ENCODE measurements at regions not wholly inside any gene's neighbourhood (a gene's known extent, or its start where the extent isn't known, plus 50 kb on each side); places are given as distances from the start of the nearest gene placed in this dataset.

DNA sequence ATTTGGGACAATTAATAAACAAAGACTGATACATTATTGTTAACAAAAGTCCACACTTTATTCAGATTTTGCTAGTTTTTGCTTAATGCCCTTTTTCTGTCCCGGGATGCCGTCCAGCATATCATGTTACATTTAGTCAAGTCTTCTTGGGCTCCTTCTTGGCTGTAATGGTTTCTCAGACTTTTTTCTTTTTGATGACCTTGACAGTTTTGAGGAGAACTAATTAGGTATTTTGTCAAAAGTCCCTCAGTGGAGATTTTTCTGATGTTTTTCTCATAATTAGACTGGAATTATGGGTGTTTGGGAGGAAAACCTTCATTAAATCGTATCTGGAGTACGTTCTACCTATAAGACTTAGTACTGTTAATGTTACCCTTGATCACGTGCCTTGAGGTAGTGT, 177.2 kb downstream of the MCHR2 start:
- Mint-ChIP-seq H3K4me3 (no peak overlapping the region), H3K4me1 (peaks cover 13% of the 10 kb centered on the region), H3K27me3 (ENCODE audit: low read depth) (peaks cover 74% of the 10 kb centered on the region), H3K9me3 (no peaks in the 10 kb centered on the region), H3K36me3 (no peaks in the 10 kb centered on the region), H3K27ac (no peak overlapping the region)
- DNase-seq (ENCODE audit: low spot score) (no peak), ATAC-seq (no peak)
- no peak for TF ChIP-seq SMAD3 (CRISPR knock-in tag; IDR thresholded peaks at IDR 0.05; ENCODE audit: borderline replicate concordance)
- no peak for TF ChIP-seq SP1 (CRISPR knock-in tag; conservative IDR thresholded peaks at IDR 0.05)
- no peak for TF ChIP-seq IRF2 (CRISPR knock-in tag; IDR thresholded peaks at IDR 0.05; ENCODE audit: borderline replicate concordance, low read depth)
- ChIA-PET CTCF (no interaction called here), POLR2A (no interaction called here)

DNA sequence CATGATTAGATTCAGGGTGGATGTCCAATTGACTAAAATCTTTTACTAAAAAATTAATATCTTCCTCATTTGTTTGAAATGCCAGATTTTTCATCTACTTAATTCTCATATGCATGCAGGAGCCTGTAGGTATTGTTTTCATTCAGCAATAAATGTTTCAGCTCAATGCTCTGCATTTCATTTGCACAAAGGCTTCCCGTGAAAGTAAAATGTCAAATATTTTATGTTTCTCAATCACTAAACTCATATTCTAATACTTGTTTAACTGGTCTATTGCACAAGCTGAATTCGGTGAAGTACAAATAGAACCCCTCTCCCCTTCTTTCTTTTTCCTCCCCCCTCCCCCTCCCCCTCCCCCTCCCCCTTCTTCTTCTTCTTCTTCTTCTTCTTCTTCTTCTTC, 175.9 kb downstream of the MCHR2 start:
- Mint-ChIP-seq H3K4me1 (peaks cover 11% of the 10 kb centered on the region), H3K9me3 (no peaks in the 10 kb centered on the region), H3K27ac (no peak overlapping the region), H3K4me3 (no peak overlapping the region), H3K27me3 (ENCODE audit: low read depth) (peaks cover 64% of the 10 kb centered on the region), H3K36me3 (no peaks in the 10 kb centered on the region)
- no peak for DNase-seq (ENCODE audit: low spot score)
- no peak for ATAC-seq
- CTCF ChIA-PET, result no interaction called here
- POLR2A ChIA-PET, result no interaction called here
- no peak for TF ChIP-seq JUN (CRISPR knock-in tag; IDR thresholded peaks at IDR 0.05)
- TF ChIP-seq, protein P1, sequence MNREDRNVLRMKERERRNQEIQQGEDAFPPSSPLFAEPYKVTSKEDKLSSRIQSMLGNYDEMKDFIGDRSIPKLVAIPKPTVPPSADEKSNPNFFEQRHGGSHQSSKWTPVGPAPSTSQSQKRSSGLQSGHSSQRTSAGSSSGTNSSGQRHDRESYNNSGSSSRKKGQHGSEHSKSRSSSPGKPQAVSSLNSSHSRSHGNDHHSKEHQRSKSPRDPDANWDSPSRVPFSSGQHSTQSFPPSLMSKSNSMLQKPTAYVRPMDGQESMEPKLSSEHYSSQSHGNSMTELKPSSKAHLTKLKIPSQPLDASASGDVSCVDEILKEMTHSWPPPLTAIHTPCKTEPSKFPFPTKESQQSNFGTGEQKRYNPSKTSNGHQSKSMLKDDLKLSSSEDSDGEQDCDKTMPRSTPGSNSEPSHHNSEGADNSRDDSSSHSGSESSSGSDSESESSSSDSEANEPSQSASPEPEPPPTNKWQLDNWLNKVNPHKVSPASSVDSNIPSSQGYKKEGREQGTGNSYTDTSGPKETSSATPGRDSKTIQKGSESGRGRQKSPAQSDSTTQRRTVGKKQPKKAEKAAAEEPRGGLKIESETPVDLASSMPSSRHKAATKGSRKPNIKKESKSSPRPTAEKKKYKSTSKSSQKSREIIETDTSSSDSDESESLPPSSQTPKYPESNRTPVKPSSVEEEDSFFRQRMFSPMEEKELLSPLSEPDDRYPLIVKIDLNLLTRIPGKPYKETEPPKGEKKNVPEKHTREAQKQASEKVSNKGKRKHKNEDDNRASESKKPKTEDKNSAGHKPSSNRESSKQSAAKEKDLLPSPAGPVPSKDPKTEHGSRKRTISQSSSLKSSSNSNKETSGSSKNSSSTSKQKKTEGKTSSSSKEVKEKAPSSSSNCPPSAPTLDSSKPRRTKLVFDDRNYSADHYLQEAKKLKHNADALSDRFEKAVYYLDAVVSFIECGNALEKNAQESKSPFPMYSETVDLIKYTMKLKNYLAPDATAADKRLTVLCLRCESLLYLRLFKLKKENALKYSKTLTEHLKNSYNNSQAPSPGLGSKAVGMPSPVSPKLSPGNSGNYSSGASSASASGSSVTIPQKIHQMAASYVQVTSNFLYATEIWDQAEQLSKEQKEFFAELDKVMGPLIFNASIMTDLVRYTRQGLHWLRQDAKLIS (CRISPR knock-in tag; IDR thresholded peaks at IDR 0.05; ENCODE audit: borderline replicate concordance), result no peak
- no peak for TF ChIP-seq NR3C1 (CRISPR knock-in tag; conservative IDR thresholded peaks at IDR 0.05; ENCODE audit: low read depth)
- TF ChIP-seq, protein P2, sequence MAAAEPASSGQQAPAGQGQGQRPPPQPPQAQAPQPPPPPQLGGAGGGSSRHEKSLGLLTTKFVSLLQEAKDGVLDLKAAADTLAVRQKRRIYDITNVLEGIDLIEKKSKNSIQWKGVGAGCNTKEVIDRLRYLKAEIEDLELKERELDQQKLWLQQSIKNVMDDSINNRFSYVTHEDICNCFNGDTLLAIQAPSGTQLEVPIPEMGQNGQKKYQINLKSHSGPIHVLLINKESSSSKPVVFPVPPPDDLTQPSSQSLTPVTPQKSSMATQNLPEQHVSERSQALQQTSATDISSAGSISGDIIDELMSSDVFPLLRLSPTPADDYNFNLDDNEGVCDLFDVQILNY (CRISPR knock-in tag; IDR thresholded peaks at IDR 0.05), result no peak
- TF ChIP-seq, protein P3, sequence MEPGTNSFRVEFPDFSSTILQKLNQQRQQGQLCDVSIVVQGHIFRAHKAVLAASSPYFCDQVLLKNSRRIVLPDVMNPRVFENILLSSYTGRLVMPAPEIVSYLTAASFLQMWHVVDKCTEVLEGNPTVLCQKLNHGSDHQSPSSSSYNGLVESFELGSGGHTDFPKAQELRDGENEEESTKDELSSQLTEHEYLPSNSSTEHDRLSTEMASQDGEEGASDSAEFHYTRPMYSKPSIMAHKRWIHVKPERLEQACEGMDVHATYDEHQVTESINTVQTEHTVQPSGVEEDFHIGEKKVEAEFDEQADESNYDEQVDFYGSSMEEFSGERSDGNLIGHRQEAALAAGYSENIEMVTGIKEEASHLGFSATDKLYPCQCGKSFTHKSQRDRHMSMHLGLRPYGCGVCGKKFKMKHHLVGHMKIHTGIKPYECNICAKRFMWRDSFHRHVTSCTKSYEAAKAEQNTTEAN (CRISPR knock-in tag; IDR thresholded peaks at IDR 0.05), result no peak
- TF ChIP-seq, protein P4, sequence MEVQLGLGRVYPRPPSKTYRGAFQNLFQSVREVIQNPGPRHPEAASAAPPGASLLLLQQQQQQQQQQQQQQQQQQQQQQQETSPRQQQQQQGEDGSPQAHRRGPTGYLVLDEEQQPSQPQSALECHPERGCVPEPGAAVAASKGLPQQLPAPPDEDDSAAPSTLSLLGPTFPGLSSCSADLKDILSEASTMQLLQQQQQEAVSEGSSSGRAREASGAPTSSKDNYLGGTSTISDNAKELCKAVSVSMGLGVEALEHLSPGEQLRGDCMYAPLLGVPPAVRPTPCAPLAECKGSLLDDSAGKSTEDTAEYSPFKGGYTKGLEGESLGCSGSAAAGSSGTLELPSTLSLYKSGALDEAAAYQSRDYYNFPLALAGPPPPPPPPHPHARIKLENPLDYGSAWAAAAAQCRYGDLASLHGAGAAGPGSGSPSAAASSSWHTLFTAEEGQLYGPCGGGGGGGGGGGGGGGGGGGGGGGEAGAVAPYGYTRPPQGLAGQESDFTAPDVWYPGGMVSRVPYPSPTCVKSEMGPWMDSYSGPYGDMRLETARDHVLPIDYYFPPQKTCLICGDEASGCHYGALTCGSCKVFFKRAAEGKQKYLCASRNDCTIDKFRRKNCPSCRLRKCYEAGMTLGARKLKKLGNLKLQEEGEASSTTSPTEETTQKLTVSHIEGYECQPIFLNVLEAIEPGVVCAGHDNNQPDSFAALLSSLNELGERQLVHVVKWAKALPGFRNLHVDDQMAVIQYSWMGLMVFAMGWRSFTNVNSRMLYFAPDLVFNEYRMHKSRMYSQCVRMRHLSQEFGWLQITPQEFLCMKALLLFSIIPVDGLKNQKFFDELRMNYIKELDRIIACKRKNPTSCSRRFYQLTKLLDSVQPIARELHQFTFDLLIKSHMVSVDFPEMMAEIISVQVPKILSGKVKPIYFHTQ (CRISPR knock-in tag; IDR thresholded peaks at IDR 0.05), result no peak
- TF ChIP-seq, protein P5, sequence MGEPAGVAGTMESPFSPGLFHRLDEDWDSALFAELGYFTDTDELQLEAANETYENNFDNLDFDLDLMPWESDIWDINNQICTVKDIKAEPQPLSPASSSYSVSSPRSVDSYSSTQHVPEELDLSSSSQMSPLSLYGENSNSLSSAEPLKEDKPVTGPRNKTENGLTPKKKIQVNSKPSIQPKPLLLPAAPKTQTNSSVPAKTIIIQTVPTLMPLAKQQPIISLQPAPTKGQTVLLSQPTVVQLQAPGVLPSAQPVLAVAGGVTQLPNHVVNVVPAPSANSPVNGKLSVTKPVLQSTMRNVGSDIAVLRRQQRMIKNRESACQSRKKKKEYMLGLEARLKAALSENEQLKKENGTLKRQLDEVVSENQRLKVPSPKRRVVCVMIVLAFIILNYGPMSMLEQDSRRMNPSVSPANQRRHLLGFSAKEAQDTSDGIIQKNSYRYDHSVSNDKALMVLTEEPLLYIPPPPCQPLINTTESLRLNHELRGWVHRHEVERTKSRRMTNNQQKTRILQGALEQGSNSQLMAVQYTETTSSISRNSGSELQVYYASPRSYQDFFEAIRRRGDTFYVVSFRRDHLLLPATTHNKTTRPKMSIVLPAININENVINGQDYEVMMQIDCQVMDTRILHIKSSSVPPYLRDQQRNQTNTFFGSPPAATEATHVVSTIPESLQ (CRISPR knock-in tag; IDR thresholded peaks at IDR 0.05), result no peak
- TF ChIP-seq, protein P6, sequence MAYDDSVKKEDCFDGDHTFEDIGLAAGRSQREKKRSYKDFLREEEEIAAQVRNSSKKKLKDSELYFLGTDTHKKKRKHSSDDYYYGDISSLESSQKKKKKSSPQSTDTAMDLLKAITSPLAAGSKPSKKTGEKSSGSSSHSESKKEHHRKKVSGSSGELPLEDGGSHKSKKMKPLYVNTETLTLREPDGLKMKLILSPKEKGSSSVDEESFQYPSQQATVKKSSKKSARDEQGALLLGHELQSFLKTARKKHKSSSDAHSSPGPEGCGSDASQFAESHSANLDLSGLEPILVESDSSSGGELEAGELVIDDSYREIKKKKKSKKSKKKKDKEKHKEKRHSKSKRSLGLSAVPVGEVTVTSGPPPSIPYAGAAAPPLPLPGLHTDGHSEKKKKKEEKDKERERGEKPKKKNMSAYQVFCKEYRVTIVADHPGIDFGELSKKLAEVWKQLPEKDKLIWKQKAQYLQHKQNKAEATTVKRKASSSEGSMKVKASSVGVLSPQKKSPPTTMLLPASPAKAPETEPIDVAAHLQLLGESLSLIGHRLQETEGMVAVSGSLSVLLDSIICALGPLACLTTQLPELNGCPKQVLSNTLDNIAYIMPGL (CRISPR knock-in tag; IDR thresholded peaks at IDR 0.05), result no peak
- no peak for TF ChIP-seq NFYB (CRISPR knock-in tag; conservative IDR thresholded peaks at IDR 0.05; ENCODE audit: low read depth)
- no peak for TF ChIP-seq CBFB (CRISPR knock-in tag; IDR thresholded peaks at IDR 0.05; ENCODE audit: low read depth)
